GM19239 (cell line): ENCODE measurements at regions not wholly inside any gene's neighbourhood (a gene's known extent, or its start where the extent isn't known, plus 50 kb on each side); places are given as distances from the start of the nearest gene placed in this dataset.
"Not testable (repeated sequence)": the region's sequence is repeated elsewhere in the genome, so short reads cannot be mapped to it uniquely, and the experiment has no call there.

Source experiments
- DNase-seq: peaks from one replicate; pipeline ENCODE4 v3.0.0; 2011; ENCODE audit warnings: low spot score; ENCODE audit not compliant: insufficient read length
- FAIRE-seq: peaks from 2 replicates; lab custom pipeline; 2011; peaks lifted over from hg19 to GRCh38; lab: Jason Lieb, UNC

DNA sequence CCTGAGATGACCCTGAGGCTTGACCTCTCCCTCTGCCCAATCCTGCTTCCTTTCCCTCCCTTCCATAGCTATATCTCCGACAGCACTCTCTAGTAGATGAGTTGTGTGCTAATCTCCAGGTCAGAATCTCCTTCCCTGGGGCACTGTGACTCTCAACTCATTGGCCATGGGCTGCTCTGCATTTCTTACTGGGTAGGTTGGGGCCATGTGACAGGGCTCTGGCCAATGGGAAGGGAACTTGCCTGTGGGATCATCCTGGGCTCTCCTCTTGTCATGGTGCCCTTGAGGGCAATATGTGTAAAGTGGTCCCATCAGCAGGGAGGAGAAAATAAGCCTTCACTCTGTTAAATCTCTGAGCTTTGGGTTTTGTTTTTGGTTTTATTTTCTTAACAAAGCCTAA lies 80.1 kb upstream of the ANKRD1 start:
- FAIRE-seq, result no peak
- DNase-seq, result no peak

DNA sequence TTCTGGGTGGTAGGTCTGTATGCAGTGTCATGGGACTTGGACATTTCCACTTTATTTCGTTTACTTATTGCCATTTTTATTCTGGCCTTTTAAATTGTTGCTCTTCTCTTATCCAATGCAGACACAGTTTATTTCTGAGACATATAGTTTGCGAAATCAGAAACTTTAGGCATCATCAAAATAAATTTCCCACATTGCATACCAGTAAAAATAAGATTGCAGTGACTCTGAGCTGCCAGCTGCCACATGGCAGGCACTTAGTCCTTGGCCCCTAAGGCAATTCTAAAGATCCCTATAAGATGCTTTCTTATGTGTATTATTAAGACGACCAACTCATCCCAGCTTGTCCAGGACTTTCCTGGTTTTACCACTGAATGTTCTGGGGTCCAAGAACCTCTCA lies 81.8 kb upstream of the ANKRD1 start:
- DNase-seq (no peak), FAIRE-seq (no peak)

DNA sequence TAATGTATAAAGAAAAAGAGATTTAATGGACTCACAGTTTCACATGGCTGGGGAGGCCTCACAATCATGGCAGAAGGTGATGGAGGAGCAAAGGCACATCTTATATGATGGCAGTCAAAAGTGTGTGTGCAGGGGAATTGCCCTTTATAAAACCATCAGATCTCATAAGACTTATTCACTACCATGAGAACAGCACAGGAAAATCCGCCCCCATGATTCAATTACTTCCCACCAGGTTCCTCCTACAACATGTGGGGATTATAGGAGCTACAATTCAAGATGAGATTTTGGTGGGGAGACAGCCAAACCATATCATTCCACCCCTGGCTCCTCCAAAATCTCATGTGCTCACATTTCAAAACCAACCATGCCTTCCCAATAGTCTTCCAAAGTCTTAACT lies 82.5 kb upstream of the ANKRD1 start:
- not testable (repeated sequence) for DNase-seq, FAIRE-seq

DNA sequence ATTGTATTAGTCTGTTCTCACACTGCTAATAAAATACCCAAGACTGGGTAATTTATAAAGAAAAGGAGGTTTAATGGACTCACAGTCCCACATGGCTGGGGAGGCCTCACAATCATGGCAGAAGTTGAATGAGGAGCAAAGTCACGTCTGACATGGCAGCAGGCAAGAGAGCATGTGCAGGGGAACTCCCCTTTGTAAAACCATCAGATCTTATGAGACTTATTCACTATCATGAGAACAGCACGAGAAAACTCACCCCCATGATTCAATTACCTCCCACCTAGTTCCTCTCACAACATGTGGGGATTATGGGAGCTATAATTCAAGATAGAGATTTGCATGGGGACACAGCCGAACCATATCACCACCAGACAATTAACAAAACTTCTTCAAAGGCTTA lies 84.4 kb upstream of the ANKRD1 start:
- DNase-seq, FAIRE-seq: not testable (repeated sequence)

DNA sequence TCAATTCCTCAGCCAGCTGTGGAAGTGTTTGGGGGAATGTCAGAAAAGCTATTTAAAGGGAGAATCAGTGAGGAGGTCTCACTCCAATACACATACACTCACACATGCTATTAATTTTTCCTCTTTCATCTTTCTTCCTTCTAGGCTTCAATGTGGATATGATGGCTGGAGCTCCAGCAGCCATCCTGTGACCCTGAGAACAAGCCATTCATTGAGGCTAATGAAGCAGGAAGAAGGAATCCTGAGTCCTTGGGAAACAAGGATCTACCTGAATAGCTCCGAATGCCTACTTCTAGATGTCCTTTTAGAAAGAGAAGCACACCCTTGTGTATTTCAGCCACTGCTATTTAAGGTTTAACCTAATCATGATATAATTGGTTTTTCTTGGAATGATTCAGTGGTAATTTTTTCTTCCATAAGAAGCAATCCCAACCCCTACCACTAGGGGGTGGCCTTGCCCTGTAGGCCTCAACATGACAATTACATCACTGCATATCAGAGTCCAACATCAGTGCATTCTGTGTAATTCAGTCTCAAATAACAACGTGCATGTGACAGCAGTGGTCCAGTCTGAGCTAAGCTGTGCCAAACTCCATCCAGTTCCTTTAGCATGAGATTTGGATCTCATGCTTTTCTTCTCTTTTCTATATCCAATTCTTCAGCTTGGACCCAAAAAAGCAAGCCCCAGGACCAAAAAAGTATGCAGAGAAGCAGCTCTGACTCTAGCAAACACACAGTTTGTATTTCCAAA lies 85.3 kb upstream of the ANKRD1 start:
- no peak for FAIRE-seq
- DNase-seq, result no peak

DNA sequence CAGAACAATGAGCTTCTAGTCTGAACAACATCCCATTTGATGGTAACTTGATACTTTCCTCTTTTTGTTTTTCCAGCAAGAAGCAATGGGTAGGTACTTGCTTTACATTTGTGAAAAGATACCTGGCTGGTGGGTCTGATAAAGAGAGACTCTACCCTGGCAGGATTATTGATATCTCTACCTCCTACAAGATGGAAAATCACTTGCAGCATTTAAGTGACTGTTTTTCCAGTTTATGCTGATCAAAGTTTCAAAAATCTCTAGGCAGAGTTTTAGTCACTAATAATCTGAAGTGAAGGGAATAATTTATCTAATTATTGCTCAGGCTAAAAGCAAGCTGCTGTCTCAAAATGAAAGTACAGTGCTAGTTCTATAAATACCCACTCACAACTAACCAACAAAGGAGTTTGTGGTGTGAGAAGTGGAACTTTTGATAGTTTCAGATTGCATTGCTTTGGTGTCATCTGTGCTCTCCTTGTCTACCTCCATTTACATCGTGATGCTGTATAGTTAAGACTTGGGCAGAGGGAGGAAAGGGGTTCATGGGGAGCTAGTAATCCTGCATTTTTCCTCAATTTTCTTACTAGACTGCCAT lies 86.0 kb upstream of the ANKRD1 start:
- FAIRE-seq, result peak; percentile 96

GRCh38 chr10:91007655-91008054 lies 86.8 kb upstream of the ANKRD1 start:
- DNase-seq (no peak), FAIRE-seq (no peak)

More for the DNA sequence above, 86.0 kb upstream of the ANKRD1 start:
- peak; percentile 38 for DNase-seq

DNA sequence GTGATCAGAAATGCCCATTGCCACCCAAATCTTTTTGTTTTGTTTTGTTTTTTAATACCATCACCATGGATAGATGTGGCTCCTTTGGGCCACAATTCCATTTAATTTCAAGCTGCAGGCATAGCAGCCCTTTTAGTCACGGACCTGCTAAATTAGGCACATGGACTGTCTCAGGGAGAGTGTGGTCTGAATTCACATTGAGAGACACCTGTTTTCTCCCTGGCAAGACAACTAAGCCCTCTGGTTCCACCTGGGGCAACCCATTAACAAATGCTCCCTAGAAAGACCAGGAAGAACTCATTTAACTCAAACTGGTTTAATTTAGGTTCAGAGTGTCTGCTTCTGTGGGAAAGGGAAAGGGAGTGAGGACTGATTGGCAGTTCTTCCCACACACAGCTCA lies 88.2 kb upstream of the ANKRD1 start:
- no peak for DNase-seq
- no peak for FAIRE-seq

DNA sequence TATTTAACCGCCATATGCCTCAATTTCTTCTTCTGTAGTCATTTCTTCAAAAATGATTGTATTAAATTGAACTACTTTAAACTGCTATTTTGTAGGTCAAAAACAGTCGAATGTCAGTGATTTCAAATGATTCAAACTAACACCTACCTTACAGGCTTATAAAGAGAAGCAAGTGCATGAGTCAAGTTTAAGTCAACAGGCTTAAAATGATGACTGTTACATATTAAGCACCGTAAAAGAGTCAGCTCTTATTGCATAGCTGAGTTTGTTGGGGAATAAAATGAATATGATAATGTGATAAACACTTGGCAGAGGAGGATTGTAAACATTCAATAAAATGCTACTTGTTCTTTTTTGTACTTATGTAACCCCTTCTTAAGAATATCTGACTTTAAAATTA lies 90.1 kb upstream of the ANKRD1 start:
- DNase-seq (no peak), FAIRE-seq (no peak)

- FAIRE-seq (no peak), DNase-seq (no peak)
Observed at GRCh38 chr10:91012502-91012901, 91.6 kb upstream of the ANKRD1 start.

GRCh38 chr10:91013985-91014384 lies 93.1 kb upstream of the ANKRD1 start:
- DNase-seq, result no peak
- FAIRE-seq, result no peak

GRCh38 chr10:91017198-91017597 lies 96.3 kb upstream of the ANKRD1 start:
- no peak for DNase-seq
- no peak for FAIRE-seq

DNA sequence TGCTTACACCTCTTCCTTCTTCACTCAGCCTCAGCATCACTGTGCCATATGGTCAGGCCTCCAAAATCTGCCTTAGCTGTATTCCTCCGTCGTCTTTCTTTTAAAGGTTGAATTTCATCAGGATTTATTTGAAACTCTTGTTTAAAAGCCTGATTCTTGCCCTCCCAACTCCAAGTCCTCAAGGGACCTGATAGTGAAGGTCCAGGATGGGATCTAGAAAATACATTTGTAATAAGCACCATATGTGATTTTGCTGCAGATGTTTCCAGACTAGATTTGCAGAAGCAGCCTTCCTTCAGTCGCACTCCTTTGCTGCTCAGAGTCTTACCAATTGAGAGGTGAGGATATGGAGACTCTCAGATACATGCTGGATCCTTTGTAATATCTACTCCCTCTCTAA lies 101.0 kb upstream of the ANKRD1 start:
- DNase-seq (no peak), FAIRE-seq (no peak)

DNA sequence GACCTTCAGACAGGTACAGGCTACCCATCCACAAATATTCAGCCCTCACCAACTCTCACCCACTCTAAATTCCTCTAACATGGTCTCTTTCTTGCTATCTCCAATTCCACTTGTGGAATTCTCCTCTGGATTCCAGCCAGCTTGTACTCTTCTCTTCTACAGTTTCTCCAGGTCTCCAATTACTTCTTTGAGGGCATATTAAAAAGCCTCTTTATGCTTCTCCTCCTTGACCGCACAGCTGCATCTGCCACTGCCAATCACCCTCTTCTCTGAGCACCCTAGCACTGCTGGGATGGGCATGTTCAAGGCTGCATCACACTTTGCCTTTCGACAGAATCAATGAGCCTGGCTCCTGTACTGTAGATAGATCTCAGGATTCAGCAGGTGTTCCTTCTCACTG lies 101.5 kb upstream of the ANKRD1 start:
- DNase-seq (no peak), FAIRE-seq (no peak)

GRCh38 chr10:91022924-91023699 lies 102.2 kb upstream of the ANKRD1 start:
- no peak for DNase-seq
- no peak for FAIRE-seq

DNA sequence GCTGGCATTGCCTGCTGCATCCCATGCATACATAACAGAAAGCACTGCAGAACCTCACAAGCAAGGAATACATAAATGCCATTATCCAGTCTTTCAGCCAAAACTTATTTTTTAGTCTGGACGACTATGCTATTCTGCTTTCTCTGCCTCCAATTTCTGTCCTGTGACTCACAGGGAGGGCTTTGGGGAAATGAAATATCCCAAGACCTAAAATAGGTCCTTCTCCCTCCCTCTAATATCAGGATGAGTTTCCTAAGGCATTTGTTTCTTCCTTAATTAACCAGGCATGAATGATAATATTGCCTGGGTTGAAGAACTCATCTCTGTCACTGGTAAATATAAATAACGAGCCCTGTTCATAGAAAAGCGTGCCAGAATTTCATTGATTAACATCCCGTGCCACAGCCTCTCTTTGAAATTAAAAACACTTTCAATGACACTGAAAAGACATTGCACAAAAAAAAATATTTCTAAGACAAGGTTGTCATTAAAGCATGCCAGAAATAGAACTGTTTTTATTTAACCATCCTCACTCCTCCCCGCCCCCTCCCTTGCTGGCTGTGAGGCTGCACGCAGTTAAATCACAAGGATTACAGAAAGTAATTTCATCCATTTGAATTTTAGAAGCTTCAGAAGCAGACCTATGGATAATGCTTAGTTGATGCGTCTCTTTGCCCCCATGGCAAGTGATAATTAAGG lies 103.0 kb upstream of the ANKRD1 start:
- DNase-seq, result no peak
- no peak for FAIRE-seq

GRCh38 chr10:91024541-91024940 lies 103.7 kb upstream of the ANKRD1 start:
- DNase-seq (no peak), FAIRE-seq (no peak)

DNA sequence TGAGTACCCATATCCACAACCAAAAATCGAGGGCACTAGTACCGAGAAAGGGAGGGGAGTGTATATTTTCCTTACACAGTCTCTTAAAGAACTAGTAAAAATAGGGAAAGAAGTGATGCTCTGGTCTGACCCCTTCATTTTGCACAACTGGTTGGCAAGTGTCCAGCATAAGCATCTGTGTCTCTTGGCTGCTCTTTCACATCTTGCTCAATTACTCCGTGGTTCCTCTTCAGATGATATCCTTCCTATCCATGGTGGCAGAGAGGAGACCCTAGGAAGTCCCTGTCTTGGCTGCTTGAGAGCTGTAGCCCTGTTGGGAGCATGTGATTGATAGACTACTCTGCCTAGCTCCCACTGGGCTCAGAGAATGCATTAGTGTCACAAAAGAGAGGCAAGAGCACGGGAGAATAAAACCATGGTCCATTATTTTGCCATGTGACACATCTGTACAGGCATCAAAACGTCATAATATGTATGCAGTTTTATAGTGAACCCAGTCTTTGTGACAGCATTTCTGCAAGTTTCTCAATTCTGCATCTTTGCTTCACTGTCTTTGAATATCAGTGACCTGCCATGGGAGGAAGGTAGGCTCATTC lies 111.8 kb upstream of the ANKRD1 start:
- no peak for DNase-seq

DNA sequence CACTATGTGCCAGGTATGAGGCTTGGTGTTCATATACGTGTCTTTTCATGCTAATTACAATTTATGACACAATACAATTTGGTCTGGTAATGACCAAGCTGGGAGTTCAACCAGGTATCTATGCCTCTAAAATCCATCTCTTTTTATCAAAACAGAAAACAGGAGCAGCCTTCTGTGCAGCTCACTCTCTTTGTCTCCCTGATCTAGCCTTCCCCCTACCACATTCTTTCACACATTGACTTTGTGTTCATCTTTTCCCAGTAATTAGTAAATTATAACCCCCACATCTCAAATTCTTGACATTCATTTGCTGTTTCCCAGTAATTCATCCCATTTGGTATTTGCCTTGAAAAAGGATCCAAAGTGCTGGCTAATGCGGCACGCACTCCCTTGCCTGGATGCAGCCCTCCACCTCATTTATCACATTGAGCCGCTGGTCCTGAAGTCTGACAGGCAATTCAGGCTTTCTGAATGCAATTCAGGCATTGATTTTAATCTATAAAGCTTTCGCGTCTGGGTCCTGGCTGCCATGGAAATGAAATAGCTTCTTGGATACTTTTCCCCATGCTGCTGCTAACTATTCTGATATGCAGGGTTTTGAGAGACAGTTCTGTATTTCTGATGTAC lies 112.5 kb upstream of the ANKRD1 start:
- FAIRE-seq (no peak), DNase-seq (no peak)

More for the DNA sequence above, 111.8 kb upstream of the ANKRD1 start:
- FAIRE-seq, result no peak

DNA sequence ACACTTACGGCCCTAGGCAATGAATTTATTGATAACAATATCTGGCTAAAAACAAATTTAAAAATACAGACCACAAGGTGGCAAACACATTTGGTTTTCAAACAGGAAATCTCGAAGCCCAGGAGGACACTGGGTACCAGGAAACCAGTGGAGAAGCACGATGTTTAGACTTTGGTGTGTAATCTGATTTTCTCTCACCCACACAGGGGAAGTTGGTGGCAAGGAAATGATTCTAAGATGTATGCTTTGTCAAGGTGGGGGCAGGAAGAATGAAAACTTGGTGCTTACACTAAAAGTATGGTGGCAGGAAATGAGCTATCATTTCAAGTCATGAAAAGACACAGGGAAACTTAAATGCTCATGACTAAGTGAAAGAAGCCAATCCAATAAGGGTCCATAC lies 113.2 kb upstream of the ANKRD1 start:
- FAIRE-seq (peak; percentile 21), DNase-seq (no peak)
